ENCODE measurements at regions not wholly inside any gene's neighbourhood (a gene's known extent, or its start where the extent isn't known, plus 50 kb on each side); places are given as distances from the start of the nearest gene placed in this dataset.

DNA sequence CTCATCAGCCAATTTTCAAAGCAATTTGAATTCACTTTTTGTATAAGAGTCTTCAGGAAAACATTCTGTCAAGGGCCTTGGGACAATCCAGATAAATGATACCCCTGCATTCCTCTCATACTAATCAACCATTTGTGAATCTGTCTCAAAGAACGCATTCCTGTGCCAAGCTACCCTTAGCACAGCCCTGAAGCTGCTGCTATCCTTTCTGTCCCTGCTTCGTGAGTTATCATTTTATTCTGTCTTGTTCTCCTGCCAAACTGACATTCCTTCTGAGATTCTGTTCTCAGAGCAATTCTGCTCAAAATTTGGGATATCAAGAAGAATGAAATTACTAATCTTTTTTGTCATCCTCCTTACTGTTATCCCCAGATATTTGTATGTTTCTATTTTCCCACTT is 213.9 kb upstream of the STXBP5 start:
- H3K27ac ChIP-seq (ENCODE audit: low read length): no peak overlapping the region
- Mint-ChIP-seq H3K4me1 (no peaks in the 10 kb centered on the region), H3K27ac (no peak overlapping the region), H3K36me3 (no peaks in the 10 kb centered on the region), H3K27me3 (no peaks in the 10 kb centered on the region), H3K4me3 (no peak overlapping the region), H3K9me3 (peaks cover 0 to 3% (median 0%) of the 10 kb centered on the region in 3 donors)
- no peak for DNase-seq
- no peaks in the 10 kb centered on the region for H3K27me3 ChIP-seq (replicated peaks in 1 of 2; ENCODE audit: control insufficient read depth in 2 of 2, extremely low read depth in 1 of 2, insufficient read depth in 2 of 2, low read length in 1 of 2)
- WGBS (ENCODE audit: insufficient coverage): 88% methylated on average over 2 of the region's 2 CpGs
- POLR2A ChIA-PET: no interaction called here
- H3K36me3 ChIP-seq (ENCODE audit: control insufficient read depth in 2 of 2, extremely low read depth in 1 of 2, insufficient read depth in 1 of 2, low read length in 1 of 2): no peaks in the 10 kb centered on the region
- CTCF ChIA-PET: interaction anchor here (0.6 to 0.7 kb wide), 2 partner anchors 90 to 148 kb away, joined by 3 to 8 read pairs; no protein-coding TSS in a partner anchor
- H3K4me3 ChIP-seq (ENCODE audit: control insufficient read depth in 1 of 2, extremely low read depth in 1 of 2, low read length in 1 of 2): no peak overlapping the region
- ATAC-seq (replicated peaks in 1 of 4): no peak
- H3K9me3 ChIP-seq: no peaks in the 10 kb centered on the region
- H3K4me1 ChIP-seq (ENCODE audit: control insufficient read depth in 1 of 2, extremely low read depth in 1 of 2, insufficient read depth in 2 of 2, low read length in 2 of 2): no peaks in the 10 kb centered on the region

DNA sequence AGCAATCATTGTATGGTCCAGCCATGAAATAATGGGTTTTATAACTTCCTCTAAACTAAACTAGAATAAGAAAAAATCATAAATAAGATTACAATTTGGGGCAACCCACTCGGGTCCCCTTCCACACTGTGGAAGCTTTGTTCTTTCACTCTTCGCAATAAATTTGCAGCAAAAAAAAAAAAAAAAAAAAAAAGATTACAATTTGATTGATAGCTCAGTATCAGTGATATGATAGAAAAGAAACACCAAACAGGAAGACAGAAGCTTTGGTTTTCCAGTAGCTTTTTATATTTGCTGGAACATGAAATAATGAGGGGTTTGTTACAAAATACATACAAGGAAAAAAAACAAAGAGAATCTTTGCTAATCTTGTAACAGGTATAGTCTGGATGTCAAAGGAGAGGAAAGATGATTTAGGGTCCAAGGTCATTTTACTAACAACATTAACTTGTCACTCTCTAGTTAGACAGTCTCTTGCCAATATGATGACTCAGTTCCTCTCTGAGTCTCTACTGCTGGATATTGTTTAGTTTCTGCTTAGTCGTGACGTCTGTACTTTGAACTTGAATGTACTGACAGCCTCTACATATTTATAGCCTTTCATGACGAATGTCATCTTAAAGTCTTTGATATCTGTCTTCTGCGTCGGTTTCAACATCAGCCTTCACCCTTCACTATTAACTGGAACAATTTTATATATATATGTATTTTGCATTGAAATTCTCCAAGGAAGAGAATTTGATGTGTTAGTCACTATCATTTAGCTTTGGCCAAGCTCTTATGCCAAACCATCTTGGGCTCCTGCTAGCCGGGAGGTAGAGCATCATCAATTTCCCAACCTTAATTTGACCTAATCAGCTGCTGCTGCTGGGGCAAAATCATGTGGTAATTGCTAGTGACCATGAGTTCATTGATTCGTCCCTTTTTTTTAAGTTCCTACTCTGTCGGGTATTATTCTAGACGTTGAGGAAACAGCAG is 213.1 kb upstream of the STXBP5 start:
- H3K4me3 Mint-ChIP-seq: no peak overlapping the region
- no CpG with 5 or more reads among the region's 11 CpGs for WGBS (ENCODE audit: insufficient coverage)
- no peak for DNase-seq
- CTCF ChIA-PET: interaction anchor here (0.6 to 0.7 kb wide), 4 partner anchors 91 to 1291 kb away, joined by 3 to 12 read pairs (median 6); no protein-coding TSS in a partner anchor
- no peaks in the 10 kb centered on the region for H3K9me3 ChIP-seq
- no peak overlapping the region for H3K27ac ChIP-seq (ENCODE audit: low read length)
- no peak overlapping the region for H3K4me3 ChIP-seq (ENCODE audit: control insufficient read depth in 1 of 2, extremely low read depth in 1 of 2, low read length in 1 of 2)
- peaks cover 0 to 3% (median 0%) of the 10 kb centered on the region in 3 donors for H3K9me3 Mint-ChIP-seq
- H3K36me3 ChIP-seq (ENCODE audit: control insufficient read depth in 2 of 2, extremely low read depth in 1 of 2, insufficient read depth in 1 of 2, low read length in 1 of 2): no peaks in the 10 kb centered on the region
- no peaks in the 10 kb centered on the region for H3K27me3 ChIP-seq (replicated peaks in 1 of 2; ENCODE audit: control insufficient read depth in 2 of 2, extremely low read depth in 1 of 2, insufficient read depth in 2 of 2, low read length in 1 of 2)
- ATAC-seq (replicated peaks in 1 of 4): no peak
- no peaks in the 10 kb centered on the region for H3K36me3 Mint-ChIP-seq
- H3K27me3 Mint-ChIP-seq: no peaks in the 10 kb centered on the region
- POLR2A ChIA-PET: no interaction called here
- H3K4me1 Mint-ChIP-seq: no peaks in the 10 kb centered on the region
- H3K27ac Mint-ChIP-seq: no peak overlapping the region
- H3K4me1 ChIP-seq (ENCODE audit: control insufficient read depth in 1 of 2, extremely low read depth in 1 of 2, insufficient read depth in 2 of 2, low read length in 2 of 2): no peaks in the 10 kb centered on the region

DNA sequence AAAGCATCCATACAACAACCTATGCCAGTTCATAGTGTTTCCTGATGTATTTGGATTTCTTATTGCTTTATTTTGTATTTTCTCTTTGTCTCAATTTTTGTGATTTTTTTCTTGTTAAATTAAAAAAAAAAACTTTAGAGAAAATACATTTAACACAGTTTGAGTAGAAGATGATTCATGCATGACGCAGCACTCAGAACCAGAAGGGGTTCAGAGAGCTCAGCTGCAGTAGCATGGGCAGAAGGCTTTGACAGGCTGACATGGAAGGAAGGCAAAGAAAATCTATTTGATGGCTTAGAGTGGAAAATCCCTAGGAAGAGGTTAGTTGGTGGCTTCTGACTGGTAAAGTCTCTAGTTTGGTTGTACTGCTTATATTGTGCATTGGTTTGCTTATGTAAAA is 207.2 kb upstream of the STXBP5 start:
- Histone ChIP-seq H3K36me3 (ENCODE audit: control insufficient read depth in 2 of 2, extremely low read depth in 1 of 2, insufficient read depth in 1 of 2, low read length in 1 of 2) (no peaks in the 10 kb centered on the region), H3K4me1 (ENCODE audit: control insufficient read depth in 1 of 2, extremely low read depth in 1 of 2, insufficient read depth in 2 of 2, low read length in 2 of 2) (no peaks in the 10 kb centered on the region), H3K4me3 (ENCODE audit: control insufficient read depth in 1 of 2, extremely low read depth in 1 of 2, low read length in 1 of 2) (no peak overlapping the region), H3K9me3 (no peaks in the 10 kb centered on the region), H3K27me3 (replicated peaks in 1 of 2; ENCODE audit: control insufficient read depth in 2 of 2, extremely low read depth in 1 of 2, insufficient read depth in 2 of 2, low read length in 1 of 2) (peaks cover 0 to 3% of the 10 kb centered on the region in 2 experiments), H3K27ac (ENCODE audit: low read length) (no peak overlapping the region)
- no peak for DNase-seq
- H3K27ac Mint-ChIP-seq: no peak overlapping the region
- ChIA-PET CTCF (no interaction called here), POLR2A (interaction anchor here in 1 of 2 donors (0.7 kb wide), 1 partner anchor 311 kb away, joined by 3 read pairs; no protein-coding TSS in a partner anchor)
- no peak for ATAC-seq (replicated peaks in 1 of 4)
- H3K27me3 Mint-ChIP-seq: no peaks in the 10 kb centered on the region
- 100% methylated on average over 1 of the region's 1 CpG for WGBS (ENCODE audit: insufficient coverage)
- no peaks in the 10 kb centered on the region for H3K9me3 Mint-ChIP-seq
- H3K36me3 Mint-ChIP-seq: no peaks in the 10 kb centered on the region
- no peak overlapping the region for H3K4me3 Mint-ChIP-seq
- H3K4me1 Mint-ChIP-seq: no peaks in the 10 kb centered on the region

DNA sequence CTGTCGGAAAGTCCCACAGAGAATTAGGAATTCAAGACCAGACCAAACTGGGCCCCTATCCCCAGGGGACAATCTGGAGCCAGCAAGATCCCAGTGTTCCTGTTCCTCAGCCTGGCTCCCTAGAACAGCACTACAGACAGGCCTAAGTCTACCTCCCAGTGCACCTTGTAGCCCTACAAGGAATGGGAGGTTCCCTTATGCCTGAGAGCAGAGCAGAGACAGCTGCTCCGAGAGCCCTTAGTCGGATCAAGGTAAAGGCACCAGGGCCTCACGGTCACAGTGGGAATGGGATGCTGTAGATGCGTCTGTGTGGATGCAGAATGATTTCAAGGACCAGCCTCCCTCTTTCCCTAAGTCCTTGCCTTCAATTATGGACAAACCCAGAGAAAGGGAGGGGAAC is 204.5 kb upstream of the STXBP5 start:
- H3K27ac Mint-ChIP-seq: no peak overlapping the region
- no peaks in the 10 kb centered on the region for H3K4me1 ChIP-seq (ENCODE audit: control insufficient read depth in 1 of 2, extremely low read depth in 1 of 2, insufficient read depth in 2 of 2, low read length in 2 of 2)
- no peaks in the 10 kb centered on the region for H3K4me1 Mint-ChIP-seq
- no peaks in the 10 kb centered on the region for H3K36me3 Mint-ChIP-seq
- H3K36me3 ChIP-seq (ENCODE audit: control insufficient read depth in 2 of 2, extremely low read depth in 1 of 2, insufficient read depth in 1 of 2, low read length in 1 of 2): no peaks in the 10 kb centered on the region
- POLR2A ChIA-PET: no interaction called here
- no peak overlapping the region for H3K4me3 ChIP-seq (ENCODE audit: control insufficient read depth in 1 of 2, extremely low read depth in 1 of 2, low read length in 1 of 2)
- CTCF ChIA-PET: no interaction called here
- no peaks in the 10 kb centered on the region for H3K9me3 Mint-ChIP-seq
- H3K27me3 ChIP-seq (replicated peaks in 1 of 2; ENCODE audit: control insufficient read depth in 2 of 2, extremely low read depth in 1 of 2, insufficient read depth in 2 of 2, low read length in 1 of 2): peaks cover 0 to 3% of the 10 kb centered on the region in 2 experiments
- H3K9me3 ChIP-seq: no peaks in the 10 kb centered on the region
- no peaks in the 10 kb centered on the region for H3K27me3 Mint-ChIP-seq
- 90% methylated on average over 1 of the region's 5 CpGs for WGBS (ENCODE audit: insufficient coverage)
- H3K27ac ChIP-seq (ENCODE audit: low read length): no peak overlapping the region
- no peak for ATAC-seq (replicated peaks in 1 of 4)
- DNase-seq: no peak
- H3K4me3 Mint-ChIP-seq: no peak overlapping the region

DNA sequence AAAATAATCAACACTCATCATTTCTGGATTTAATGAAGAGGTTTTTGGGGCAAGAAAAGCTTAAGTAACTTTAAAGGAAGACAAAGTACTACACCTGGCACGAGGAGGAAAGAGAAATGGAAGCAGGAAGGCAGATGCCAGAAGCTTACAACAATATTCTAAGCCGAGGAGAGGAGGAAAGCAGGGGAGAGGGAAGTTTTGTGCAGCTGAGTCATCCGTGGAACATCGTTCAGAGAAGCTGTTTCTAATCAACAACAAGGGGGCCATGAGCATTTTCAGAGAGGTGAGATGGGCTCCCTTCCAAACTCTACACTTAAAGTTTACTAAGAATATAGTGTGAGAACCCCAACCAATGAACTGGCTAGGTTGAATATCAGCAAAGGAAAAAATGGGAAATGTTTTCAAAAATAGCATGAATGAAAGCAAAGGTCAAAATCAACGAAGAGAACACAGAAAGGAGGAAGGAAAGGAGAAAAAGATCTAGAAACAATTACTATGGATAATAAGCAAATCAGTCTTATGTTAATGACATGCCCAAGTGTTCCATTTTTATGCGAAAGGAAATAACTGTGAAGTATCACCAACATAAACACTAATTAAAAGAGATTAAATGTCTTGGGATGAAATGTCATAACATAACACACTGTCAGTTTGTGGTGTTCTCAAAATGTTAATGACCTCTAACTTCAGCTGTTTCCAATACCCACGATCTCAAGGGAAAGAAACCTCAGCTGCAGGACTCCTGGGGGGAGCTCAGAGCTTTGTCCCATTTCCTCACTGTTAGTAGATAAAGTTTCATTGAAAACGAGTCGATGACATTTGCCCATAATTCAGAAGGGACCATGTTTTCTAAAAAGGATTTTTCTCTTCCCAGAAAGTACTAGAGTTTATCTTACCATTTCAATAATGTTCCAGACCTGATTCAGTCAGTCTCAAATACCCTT is 203.4 kb upstream of the STXBP5 start:
- ATAC-seq (replicated peaks in 1 of 4): no peak
- Mint-ChIP-seq H3K4me3 (no peak overlapping the region), H3K27me3 (no peaks in the 10 kb centered on the region), H3K4me1 (no peaks in the 10 kb centered on the region), H3K36me3 (no peaks in the 10 kb centered on the region), H3K27ac (no peak overlapping the region), H3K9me3 (no peaks in the 10 kb centered on the region)
- CTCF ChIA-PET: no interaction called here
- Histone ChIP-seq H3K9me3 (no peaks in the 10 kb centered on the region), H3K4me3 (ENCODE audit: control insufficient read depth in 1 of 2, extremely low read depth in 1 of 2, low read length in 1 of 2) (no peak overlapping the region), H3K36me3 (ENCODE audit: control insufficient read depth in 2 of 2, extremely low read depth in 1 of 2, insufficient read depth in 1 of 2, low read length in 1 of 2) (no peaks in the 10 kb centered on the region), H3K27me3 (replicated peaks in 1 of 2; ENCODE audit: control insufficient read depth in 2 of 2, extremely low read depth in 1 of 2, insufficient read depth in 2 of 2, low read length in 1 of 2) (peaks cover 0 to 3% of the 10 kb centered on the region in 2 experiments), H3K27ac (ENCODE audit: low read length) (no peak overlapping the region), H3K4me1 (ENCODE audit: control insufficient read depth in 1 of 2, extremely low read depth in 1 of 2, insufficient read depth in 2 of 2, low read length in 2 of 2) (no peaks in the 10 kb centered on the region)
- no peak for DNase-seq
- POLR2A ChIA-PET: no interaction called here
- WGBS (ENCODE audit: insufficient coverage): no CpG with 5 or more reads among the region's 9 CpGs

DNA sequence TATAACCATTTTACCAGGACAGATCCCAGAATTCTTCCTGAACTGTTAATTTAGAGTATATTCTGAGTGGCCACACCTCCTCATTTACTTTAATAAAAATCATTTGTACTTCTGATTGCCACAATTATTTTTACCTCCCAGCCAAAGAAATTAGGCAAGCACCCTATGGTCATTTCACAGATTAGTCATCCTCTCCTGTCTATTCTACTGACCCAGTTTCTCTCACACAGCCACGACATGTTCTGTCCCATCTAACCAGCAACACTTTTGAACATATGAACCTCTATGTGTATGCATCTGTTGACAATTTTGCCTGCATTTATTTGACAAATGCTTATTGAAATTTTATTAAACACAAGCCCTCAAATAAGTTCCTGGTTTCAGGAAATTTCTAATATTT is 202.6 kb upstream of the STXBP5 start:
- no peak overlapping the region for H3K4me3 Mint-ChIP-seq
- CTCF ChIA-PET: no interaction called here
- Histone ChIP-seq H3K9me3 (no peaks in the 10 kb centered on the region), H3K4me3 (ENCODE audit: control insufficient read depth in 1 of 2, extremely low read depth in 1 of 2, low read length in 1 of 2) (no peak overlapping the region), H3K4me1 (ENCODE audit: control insufficient read depth in 1 of 2, extremely low read depth in 1 of 2, insufficient read depth in 2 of 2, low read length in 2 of 2) (no peaks in the 10 kb centered on the region), H3K27me3 (replicated peaks in 1 of 2; ENCODE audit: control insufficient read depth in 2 of 2, extremely low read depth in 1 of 2, insufficient read depth in 2 of 2, low read length in 1 of 2) (peaks cover 0 to 3% of the 10 kb centered on the region in 2 experiments), H3K36me3 (ENCODE audit: control insufficient read depth in 2 of 2, extremely low read depth in 1 of 2, insufficient read depth in 1 of 2, low read length in 1 of 2) (no peaks in the 10 kb centered on the region), H3K27ac (ENCODE audit: low read length) (no peak overlapping the region)
- H3K9me3 Mint-ChIP-seq: no peaks in the 10 kb centered on the region
- no peak overlapping the region for H3K27ac Mint-ChIP-seq
- DNase-seq (no peak), ATAC-seq (replicated peaks in 1 of 4) (no peak)
- H3K4me1 Mint-ChIP-seq: no peaks in the 10 kb centered on the region
- H3K36me3 Mint-ChIP-seq: peaks cover 2% of the 10 kb centered on the region
- H3K27me3 Mint-ChIP-seq: peaks cover 0 to 3% of the 10 kb centered on the region in 2 donors
- POLR2A ChIA-PET: no interaction called here
- no CpG with 5 or more reads among the region's 1 CpG for WGBS (ENCODE audit: insufficient coverage)
